DMS79 (cell line): ENCODE measurements at regions not wholly inside any gene's neighbourhood (a gene's known extent, or its start where the extent isn't known, plus 50 kb on each side); places are given as distances from the start of the nearest gene placed in this dataset.

ENCODE experiments used
- DNase-seq: peaks from one replicate; lab custom pipeline; 2025; lab: John Stamatoyannopoulos, UW

DNA sequence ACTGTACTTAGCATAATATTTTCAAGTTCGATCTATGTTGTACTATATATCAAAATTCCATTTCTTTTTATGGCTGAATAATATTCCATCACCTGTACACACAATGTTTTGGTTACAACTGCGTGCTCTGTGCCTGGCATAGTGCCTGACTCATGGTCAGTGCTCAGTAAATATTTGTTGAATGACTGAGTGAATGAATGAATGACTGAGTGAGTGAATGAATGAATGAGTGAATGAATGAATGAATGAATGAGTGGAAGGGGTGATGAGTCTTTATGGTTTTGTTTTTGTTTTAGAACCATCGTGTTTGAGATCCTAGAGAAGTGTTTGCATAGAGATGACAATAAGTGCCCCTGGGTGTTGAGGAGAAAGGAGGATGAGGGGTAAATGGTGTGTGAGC lies 155.3 kb downstream of the MRM1 start:
- DNase-seq, result no peak

DNA sequence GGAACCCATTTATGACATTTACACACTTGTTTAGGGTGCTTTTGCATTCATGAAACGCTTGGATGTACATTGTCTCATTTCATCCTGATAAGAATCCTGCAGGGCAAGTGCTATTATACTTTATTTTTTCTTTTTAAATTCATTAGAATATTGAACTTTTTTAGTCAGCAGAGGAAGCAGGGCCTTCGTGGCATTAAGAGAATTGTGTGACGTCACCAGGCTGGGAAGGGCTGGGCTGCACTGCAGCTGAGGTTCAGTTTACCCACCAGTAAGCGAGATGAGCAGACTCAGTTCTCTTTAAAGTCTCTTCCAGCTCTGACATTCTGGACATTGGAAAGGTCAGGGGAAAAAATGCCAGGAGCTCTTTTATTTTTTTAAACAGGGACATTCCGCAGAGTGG lies 159.0 kb downstream of the MRM1 start:
- no peak for DNase-seq

DNA sequence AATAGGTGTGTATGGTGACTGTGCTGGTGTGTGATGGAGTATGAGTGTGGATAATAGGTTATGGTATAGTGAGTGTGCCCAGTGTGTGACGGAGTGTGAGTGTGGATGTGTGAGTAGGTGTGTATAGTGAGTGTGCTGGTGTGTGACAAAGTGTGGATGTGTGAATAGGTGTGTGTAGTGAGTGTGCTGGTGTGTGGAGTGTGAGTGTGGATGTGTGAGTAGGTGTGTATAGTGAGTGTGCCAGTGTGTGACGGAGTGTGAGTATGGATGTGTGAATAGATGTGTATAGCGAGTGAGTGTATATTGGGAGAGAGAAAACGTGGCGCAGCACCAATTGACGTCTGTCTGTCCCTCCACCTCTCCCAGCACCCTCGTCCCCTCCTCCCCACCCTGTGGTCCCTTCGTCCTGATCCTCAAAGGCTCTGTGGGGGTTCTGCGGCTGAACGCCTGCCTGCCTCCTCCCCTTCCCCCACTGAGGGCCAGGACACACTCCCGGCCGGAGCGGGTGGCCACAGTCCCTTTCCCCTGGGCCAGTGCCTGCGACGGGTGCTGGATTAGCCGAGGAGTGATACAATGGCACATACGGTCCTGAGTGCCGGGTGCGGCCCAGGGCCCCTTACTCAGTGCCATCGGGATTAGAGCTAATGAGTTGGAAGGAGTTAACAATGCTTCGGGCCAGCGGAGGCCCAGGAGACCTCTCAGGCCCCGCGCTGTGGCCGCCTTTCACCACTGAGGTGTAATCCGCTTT lies 160.0 kb downstream of the MRM1 start:
- DNase-seq, result no peak

GRCh38 chr17:36765436-36766043 lies 164.2 kb downstream of the MRM1 start:
- DNase-seq, result no peak

GRCh38 chr17:36768394-36768793 lies 167.0 kb downstream of the MRM1 start:
- DNase-seq, result no peak

- DNase-seq, result no peak
Observed at GRCh38 chr17:36773039-36773438, 164.2 kb upstream of the LHX1 start.

- no peak for DNase-seq
Observed at GRCh38 chr17:36777118-36777517, 160.2 kb upstream of the LHX1 start.

- peak; percentile 25 for DNase-seq
Observed at GRCh38 chr17:36778448-36778847, 158.8 kb upstream of the LHX1 start.

- no peak for DNase-seq
Observed at GRCh38 chr17:36779550-36779949, 157.7 kb upstream of the LHX1 start.

DNA sequence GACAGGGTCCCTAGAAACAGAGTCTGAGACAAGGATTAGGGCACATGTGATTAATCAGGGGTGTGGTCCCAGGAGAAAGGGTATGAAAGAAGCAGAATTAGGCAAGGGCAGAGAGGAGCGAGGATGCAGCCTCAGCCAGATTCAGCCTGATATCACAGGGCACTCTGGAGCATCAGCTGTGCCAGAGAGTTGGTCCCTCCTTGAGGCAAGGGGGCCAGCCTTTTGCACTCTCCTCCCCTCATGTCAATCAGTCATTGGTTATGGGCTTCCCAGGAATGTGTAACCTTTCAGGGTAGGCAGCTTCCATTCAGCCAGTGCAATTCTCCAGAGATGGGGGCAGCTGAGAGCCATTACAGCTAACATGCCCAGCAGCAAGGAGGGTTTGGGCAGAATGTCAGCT lies 152.6 kb upstream of the LHX1 start:
- no peak for DNase-seq

GRCh38 chr17:36786867-36787266 lies 150.4 kb upstream of the LHX1 start:
- no peak for DNase-seq

DNA sequence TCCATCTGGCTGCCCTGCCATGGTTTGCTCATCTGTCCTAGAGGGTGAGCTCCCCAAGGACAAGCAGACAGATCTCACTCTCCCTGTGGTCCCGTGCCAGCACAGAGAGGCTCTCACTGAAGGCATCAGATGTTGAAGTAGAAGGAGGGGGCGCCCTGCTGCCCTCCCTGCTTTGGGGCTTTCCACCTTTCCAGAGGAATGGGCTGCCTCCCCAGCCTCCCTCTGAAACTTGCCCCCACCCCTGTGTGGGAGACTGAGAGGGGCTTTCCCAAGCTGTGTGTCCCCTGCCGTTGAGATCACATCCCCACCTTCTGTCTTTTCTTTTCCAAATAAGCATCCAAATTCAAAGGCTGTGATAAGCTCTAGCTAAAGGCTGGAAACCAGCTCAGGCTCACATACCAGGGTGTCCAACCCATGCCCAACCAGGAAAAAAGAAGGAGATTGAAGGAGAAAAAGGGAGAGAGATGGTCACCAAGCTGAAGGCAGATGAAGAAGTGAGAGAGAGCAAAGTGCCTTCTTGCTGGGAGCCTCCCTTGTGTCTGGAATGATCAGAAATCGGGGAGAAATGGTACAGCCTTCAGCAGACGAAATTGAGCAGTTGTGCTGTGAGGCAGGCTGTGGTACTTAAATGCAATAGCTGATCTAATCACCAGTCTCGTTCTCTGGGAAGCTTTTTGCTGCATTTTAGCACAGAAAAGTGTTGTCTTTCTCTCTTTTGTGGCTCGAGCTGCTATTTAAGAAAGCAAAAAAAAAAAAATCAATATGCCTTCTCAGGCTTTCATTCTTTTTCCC lies 145.9 kb upstream of the LHX1 start:
- no peak for DNase-seq

- no peak for DNase-seq
Observed at GRCh38 chr17:36791942-36792475, 145.3 kb upstream of the LHX1 start.

DNA sequence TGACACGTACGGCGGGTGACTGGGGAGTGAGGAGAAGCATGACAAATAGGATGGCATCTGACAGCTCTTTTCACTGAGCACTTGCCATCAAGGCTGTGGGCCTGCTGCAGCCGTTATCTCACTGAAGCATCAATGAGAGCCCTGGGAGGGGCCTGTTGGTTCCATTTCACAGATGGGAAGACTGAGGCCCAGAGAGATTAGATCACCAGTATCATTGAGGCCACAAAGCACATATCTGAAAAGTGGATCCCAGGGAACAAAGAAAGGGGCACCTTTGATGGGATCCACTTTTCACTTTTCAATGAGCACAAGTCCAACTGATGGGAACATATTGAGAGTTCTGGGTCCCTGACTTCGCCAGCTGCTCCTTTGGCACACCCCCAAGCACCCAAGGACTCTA lies 144.4 kb upstream of the LHX1 start:
- no peak for DNase-seq

DNA sequence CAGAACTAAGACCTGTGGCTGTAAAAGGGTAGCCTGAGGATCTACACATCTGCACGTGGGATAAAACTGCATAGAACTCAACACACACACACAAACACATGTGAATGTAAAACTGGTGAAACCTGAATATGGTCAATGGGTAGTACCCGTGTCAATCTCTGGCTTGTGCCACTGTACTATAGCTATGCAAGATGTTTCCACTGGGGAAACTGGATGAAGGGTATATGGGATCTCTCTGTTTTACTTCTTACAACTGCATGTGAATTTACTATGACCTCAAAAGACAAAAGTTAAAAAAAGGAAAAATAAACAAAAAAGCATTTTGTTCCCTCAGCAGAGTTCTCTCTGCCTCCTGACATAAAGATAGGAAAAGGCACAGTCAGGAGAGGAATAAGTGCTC lies 143.3 kb upstream of the LHX1 start:
- no peak for DNase-seq

DNA sequence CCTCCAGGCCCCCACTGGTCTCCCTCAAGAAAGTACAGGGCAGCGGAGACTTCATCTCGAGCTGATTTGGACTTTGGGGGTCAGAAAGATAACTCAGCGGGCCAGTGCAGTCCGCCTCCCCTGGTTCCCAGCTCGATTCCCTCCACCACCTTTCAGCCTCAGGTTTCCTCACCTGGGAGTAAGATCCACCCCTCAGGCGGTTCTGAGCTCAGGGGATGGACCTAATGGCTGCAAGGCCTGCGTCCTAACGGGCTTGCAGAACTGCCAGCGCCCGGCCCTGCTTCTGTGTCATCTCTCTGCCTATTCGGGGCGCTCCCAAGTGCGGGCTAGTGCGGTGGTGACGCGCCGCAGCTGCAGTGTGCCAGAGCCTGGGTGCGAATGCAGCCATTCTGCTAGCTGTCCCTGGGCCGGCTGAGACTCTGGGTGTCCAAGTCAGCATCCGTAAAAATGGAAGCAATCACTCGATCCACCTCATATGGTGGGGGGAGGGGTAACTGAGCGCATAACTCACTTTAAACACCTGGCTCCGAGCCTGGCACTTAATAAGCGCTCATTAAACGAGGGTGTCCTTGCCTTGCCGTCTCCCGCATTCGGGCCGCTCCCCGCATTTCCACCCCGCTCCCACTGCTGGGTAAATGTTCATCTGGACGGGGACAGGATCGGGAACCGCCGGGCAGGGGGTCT lies 129.6 kb upstream of the LHX1 start:
- no peak for DNase-seq

GRCh38 chr17:36808180-36808661 lies 129.1 kb upstream of the LHX1 start:
- no peak for DNase-seq

GRCh38 chr17:36812762-36813161 lies 124.5 kb upstream of the LHX1 start:
- no peak for DNase-seq

- no peak for DNase-seq
Observed at GRCh38 chr17:36813357-36813756, 123.9 kb upstream of the LHX1 start.

GRCh38 chr17:36813957-36814563 lies 123.2 kb upstream of the LHX1 start:
- no peak for DNase-seq

DNA sequence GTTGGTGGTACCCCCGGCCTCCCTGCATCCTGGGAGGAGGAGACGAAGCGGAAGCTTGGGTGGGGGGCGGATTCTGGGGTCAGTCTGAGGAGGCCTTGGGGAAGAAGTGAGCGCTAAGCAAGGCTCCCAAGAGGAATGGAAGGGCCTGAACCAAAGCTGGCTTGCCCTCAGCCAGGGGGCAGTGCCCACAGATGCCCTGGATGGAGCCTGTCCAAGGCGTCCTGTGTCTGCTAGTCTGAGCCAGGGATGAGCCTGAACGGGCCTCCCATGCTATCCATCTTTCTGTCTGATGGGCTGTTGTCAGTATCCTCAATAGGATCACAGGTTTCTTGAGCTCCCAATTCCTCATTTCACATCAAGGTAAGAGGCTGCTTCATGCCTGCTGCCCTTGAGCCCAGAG lies 122.3 kb upstream of the LHX1 start:
- DNase-seq, result no peak
